ENCODE measurements at regions not wholly inside any gene's neighbourhood (a gene's known extent, or its start where the extent isn't known, plus 50 kb on each side); places are given as distances from the start of the nearest gene placed in this dataset.

- no peak overlapping the region for H3K4me3 ChIP-seq (ENCODE audit: low read length)
- no peak for TF ChIP-seq CTCF (conservative IDR thresholded peaks at IDR 0.05; ENCODE audit: low read length)
- DNase-seq (ENCODE audit: low read depth) = no peak
Measured at GRCh38 chr14:23787436-23787835, 151.3 kb downstream of the DHRS2 start.

GRCh38 chr14:23789696-23790095, 153.5 kb downstream of the DHRS2 start:
- H3K4me3 ChIP-seq (ENCODE audit: low read length) = no peak overlapping the region
- TF ChIP-seq CTCF (conservative IDR thresholded peaks at IDR 0.05; ENCODE audit: low read length) = no peak
- no peak for DNase-seq (ENCODE audit: low read depth)

- no peak overlapping the region for H3K4me3 ChIP-seq (ENCODE audit: low read length)
- no peak for TF ChIP-seq CTCF (conservative IDR thresholded peaks at IDR 0.05; ENCODE audit: low read length)
- DNase-seq (ENCODE audit: low read depth) = no peak
Measured at GRCh38 chr14:23793532-23793931, 157.4 kb downstream of the DHRS2 start.

GRCh38 chr14:23800811-23801210, 152.8 kb upstream of the DHRS4 start:
- TF ChIP-seq CTCF (conservative IDR thresholded peaks at IDR 0.05; ENCODE audit: low read length) = no peak
- H3K4me3 ChIP-seq (ENCODE audit: low read length) = no peak overlapping the region
- no peak for DNase-seq (ENCODE audit: low read depth)

GRCh38 chr14:23801766-23802165, 151.8 kb upstream of the DHRS4 start:
- TF ChIP-seq CTCF (conservative IDR thresholded peaks at IDR 0.05; ENCODE audit: low read length) = no peak

GRCh38 chr14:23804817-23805216, 148.8 kb upstream of the DHRS4 start:
- no peak overlapping the region for H3K4me3 ChIP-seq (ENCODE audit: low read length)
- no peak for DNase-seq (ENCODE audit: low read depth)
- TF ChIP-seq CTCF (conservative IDR thresholded peaks at IDR 0.05; ENCODE audit: low read length) = no peak

More at GRCh38 chr14:23801766-23802165, 151.8 kb upstream of the DHRS4 start:
- DNase-seq (ENCODE audit: low read depth) = no peak
- H3K4me3 ChIP-seq (ENCODE audit: low read length) = no peak overlapping the region

GRCh38 chr14:23805761-23806160, 147.8 kb upstream of the DHRS4 start:
- H3K4me3 ChIP-seq (ENCODE audit: low read length) = no peak overlapping the region
- DNase-seq (ENCODE audit: low read depth) = no peak
- no peak for TF ChIP-seq CTCF (conservative IDR thresholded peaks at IDR 0.05; ENCODE audit: low read length)
